SK-N-SH (cell line): ENCODE measurements at regions not wholly inside any gene's neighbourhood (a gene's known extent, or its start where the extent isn't known, plus 50 kb on each side); places are given as distances from the start of the nearest gene placed in this dataset.

Source experiments
- CTCF ChIA-PET: fragments of 300-600, 350-600 bp; formaldehyde crosslinking; extraction: SDS; loops from one replicate; lab custom pipeline; 2021; lab: Yijun Ruan, JAX
- POLR2A ChIA-PET: fragments of 350-600 bp; sonication (Branson Sonifier 250); formaldehyde crosslinking; extraction: SDS; loops from one replicate; lab custom pipeline; 2020; ENCODE audit warnings: antibody characterized with exemption, inconsistent platforms; lab: Yijun Ruan, JAX
- DNase-seq: peaks from one replicate; pipeline ENCODE4 v3.0.0; 2012
- H2AFZ ChIP-seq: fragments of 200-600 bp; sonication (generic); 2 replicates; pipeline ENCODE4 v1.8.1; 2016; ENCODE audit warnings: antibody characterized with exemption, mild to moderate bottlenecking, low read depth
- H3F3A ChIP-seq: fragments of 200-600 bp; sonication (generic); replicated peaks from 2 replicates; pipeline ENCODE3; 2016; ENCODE audit warnings: antibody characterized with exemption, mild to moderate bottlenecking; ENCODE audit not compliant: insufficient read depth
- H3K27ac ChIP-seq, 2 experiments: fragments of 200-500 bp in 1 of 2; fragments of 200-600 bp in 1 of 2; sonication (Bioruptor generic) in 1 of 2; sonication (generic), shearing (Covaris generic) in 1 of 2; 2 replicates each; pipeline versions ENCODE4 v1.5.1 to v1.6.1; 2014 to 2016; ENCODE audit warnings: low read depth in 2 of 2, inconsistent platforms in 1 of 2, low read length in 1 of 2, mild to moderate bottlenecking in 1 of 2, mixed read lengths in 1 of 2
- H3K27me3 ChIP-seq: fragments of 200-600 bp; sonication (generic), shearing (Covaris generic); 2 replicates; pipeline ENCODE4 v1.6.1; 2016; ENCODE audit warnings: mixed run types; ENCODE audit not compliant: insufficient read depth
- H3K36me3 ChIP-seq, 2 experiments: fragments of 200-500 bp in 1 of 2; fragments of 200-600 bp in 1 of 2; sonication (Bioruptor generic) in 1 of 2; sonication (generic) in 1 of 2; replicated peaks in 1 of 2; 2 replicates each; pipeline versions ENCODE3 to v1.5.1; 2014 to 2016; ENCODE audit warnings: low read length in 1 of 2, mild to moderate bottlenecking in 1 of 2; ENCODE audit not compliant: insufficient read depth in 2 of 2, control insufficient read depth in 1 of 2
- H3K4me1 ChIP-seq, 2 experiments: fragments of 200-500 bp in 1 of 2; fragments of 200-600 bp in 1 of 2; sonication (Bioruptor generic) in 1 of 2; sonication (generic), shearing (Covaris generic) in 1 of 2; 2 replicates each; pipeline versions ENCODE4 v1.5.1 to v1.6.1; 2014 to 2016; ENCODE audit warnings: low read depth in 1 of 2, low read length in 1 of 2, mixed run types in 1 of 2; ENCODE audit not compliant: insufficient read depth in 2 of 2, control insufficient read depth in 1 of 2
- H3K4me2 ChIP-seq: fragments of 200-600 bp; sonication (generic), shearing (Covaris generic); 2 replicates; pipeline ENCODE4 v1.6.1; 2017; ENCODE audit warnings: mixed run types
- H3K4me3 ChIP-seq, 2 experiments: fragments of 200-500 bp in 1 of 2; fragments of 200-600 bp in 1 of 2; sonication (Bioruptor generic) in 1 of 2; sonication (generic), shearing (Covaris generic) in 1 of 2; 2 replicates each; pipeline versions ENCODE4 v1.5.1 to v1.8.1; 2014 to 2016; ENCODE audit warnings: low read depth in 2 of 2, inconsistent platforms in 1 of 2, low read length in 1 of 2, mild to moderate bottlenecking in 1 of 2, mixed read lengths in 1 of 2, moderate library complexity in 1 of 2
- H3K79me2 ChIP-seq: fragments of 200-600 bp; sonication (generic); 2 replicates; pipeline ENCODE4 v1.8.1; 2017; ENCODE audit warnings: mild to moderate bottlenecking; ENCODE audit not compliant: insufficient read depth
- H3K9ac ChIP-seq: fragments of 200-600 bp; sonication (generic); 2 replicates; pipeline ENCODE4 v1.6.1; 2017; ENCODE audit warnings: mixed run types
- H3K9me2 ChIP-seq: fragments of 200-600 bp; sonication (generic); 2 replicates; pipeline ENCODE4 v1.6.1; 2017; ENCODE audit warnings: mixed run types
- H3K9me3 ChIP-seq: fragments of 200-600 bp; sonication (generic); 2 replicates; pipeline ENCODE4 v1.6.1; 2017; ENCODE audit warnings: mixed run types, mild to moderate bottlenecking, moderate library complexity
- H4K20me1 ChIP-seq: fragments of 200-600 bp; sonication (generic); 2 replicates; pipeline ENCODE4 v1.6.1; 2017; ENCODE audit warnings: mild to moderate bottlenecking, mixed run types; ENCODE audit not compliant: insufficient read depth
- EZH2phosphoT487 ChIP-seq: fragments of 200-600 bp; sonication (generic); IDR thresholded peaks from 2 replicates; pipeline ENCODE4 v1.6.1; 2017; ENCODE audit warnings: low read depth, mixed run types, mild to moderate bottlenecking, antibody characterized with exemption, moderate library complexity, borderline replicate concordance
- FOSL2 ChIP-seq: IDR thresholded peaks from 2 replicates; pipeline ENCODE4 v1.4.0; 2012; ENCODE audit warnings: low read depth, mild to moderate bottlenecking, moderate library complexity, borderline replicate concordance
- FOXM1 ChIP-seq: IDR thresholded peaks from 2 replicates; pipeline ENCODE4 v1.4.0; 2012; ENCODE audit warnings: low read depth, mild to moderate bottlenecking
- GABPA ChIP-seq: IDR thresholded peaks from 2 replicates; pipeline ENCODE4 v1.4.0; 2012; ENCODE audit warnings: low read depth, mild to moderate bottlenecking
- JUND ChIP-seq: IDR thresholded peaks from 2 replicates; pipeline ENCODE4 v1.4.0; 2012
- MXI1 ChIP-seq: IDR thresholded peaks from 2 replicates; pipeline ENCODE4 v1.6.1; 2012; ENCODE audit warnings: mild to moderate bottlenecking, low read depth, low read length, improper control_type of control experiment
- NRF1 ChIP-seq: IDR thresholded peaks from 2 replicates; pipeline ENCODE4 v1.6.1; 2012; ENCODE audit warnings: low read depth, mild to moderate bottlenecking, low read length
- POLR2AphosphoS5 ChIP-seq: IDR thresholded peaks from 2 replicates; pipeline ENCODE4 v1.6.1; 2012; ENCODE audit warnings: low read depth, low read length
- RAD21 ChIP-seq: IDR thresholded peaks from 2 replicates; pipeline ENCODE4 v1.6.1; 2012; ENCODE audit warnings: mild to moderate bottlenecking, low read length
- RCOR1 ChIP-seq: fragments of 150-350 bp; IDR thresholded peaks from 2 replicates; pipeline ENCODE4 v1.6.1; 2017; ENCODE audit warnings: antibody characterized with exemption, low read length
- RFX5 ChIP-seq: IDR thresholded peaks from 2 replicates; pipeline ENCODE4 v1.6.1; 2012; ENCODE audit warnings: mild to moderate bottlenecking, improper control_type of control experiment, low read length
- RXRA ChIP-seq: IDR thresholded peaks from 2 replicates; pipeline ENCODE4 v1.4.0; 2012; ENCODE audit warnings: low read depth, mild to moderate bottlenecking, borderline replicate concordance
- SIN3A ChIP-seq: IDR thresholded peaks from 2 replicates; pipeline ENCODE4 v1.6.1; 2012; ENCODE audit warnings: low read depth, mild to moderate bottlenecking, low read length, moderate library complexity, borderline replicate concordance
- SMC3 ChIP-seq: IDR thresholded peaks from 2 replicates; pipeline ENCODE4 v1.6.1; 2012; ENCODE audit warnings: low read depth, low read length, improper control_type of control experiment
- YY1 ChIP-seq: IDR thresholded peaks from 2 replicates; pipeline ENCODE4 v1.4.0; 2012; ENCODE audit warnings: low read depth, mild to moderate bottlenecking
- WGBS: methylation state at CpG from one replicate; pipeline ENCODE4 v1.1.6; 2017; ENCODE audit warnings: low lambda C conversion rate; 5-methylcytosine and 5-hydroxymethylcytosine counted together
- TF ChIP-seq, protein P1 (sequence below): IDR thresholded peaks from 2 replicates; pipeline ENCODE4 v1.4.0; 2012; ENCODE audit warnings: low read depth, borderline replicate concordance
- TF ChIP-seq, protein P2 (sequence below): IDR thresholded peaks from 2 replicates; pipeline ENCODE4 v1.6.1; 2012; ENCODE audit warnings: mild to moderate bottlenecking, low read depth, low read length, moderate library complexity

DNA sequence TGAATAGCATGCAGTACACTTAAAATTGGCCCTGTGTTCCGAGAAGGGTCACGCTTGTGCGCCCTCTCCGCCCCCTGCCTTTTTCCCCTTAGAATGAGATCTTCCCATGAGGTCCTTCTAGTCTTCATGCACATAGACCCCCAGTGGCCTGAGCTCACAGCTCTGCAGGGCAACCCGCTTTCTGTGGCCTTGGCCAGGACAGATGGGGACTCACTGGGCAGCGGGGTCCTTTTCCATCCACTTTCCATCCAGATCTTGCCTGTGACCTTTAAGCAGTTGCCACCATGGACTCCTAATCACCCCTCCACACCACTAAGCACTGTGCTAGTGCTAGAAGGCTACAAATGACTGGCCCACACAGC is 244.4 kb downstream of the UACA start:
- POLR2A ChIA-PET = no interaction called here
- H3K27me3 ChIP-seq = no peaks in the 10 kb centered on the region
- CTCF ChIA-PET = no interaction called here
- H2AFZ ChIP-seq = no peak overlapping the region
- WGBS = 90% methylated on average over 3 of the region's 6 CpGs
- H4K20me1 ChIP-seq = no peaks in the 10 kb centered on the region
- TF ChIP-seq SMC3 (no peak), RFX5 (no peak), SIN3A (no peak), FOSL2 (no peak), POLR2AphosphoS5 (no peak), RCOR1 (no peak), FOXM1 (no peak), JUND (no peak), MXI1 (no peak), EZH2phosphoT487 (no peak), GABPA (no peak), NRF1 (no peak), YY1 (no peak), RAD21 (no peak), RXRA (no peak)
- TF ChIP-seq, protein P1, sequence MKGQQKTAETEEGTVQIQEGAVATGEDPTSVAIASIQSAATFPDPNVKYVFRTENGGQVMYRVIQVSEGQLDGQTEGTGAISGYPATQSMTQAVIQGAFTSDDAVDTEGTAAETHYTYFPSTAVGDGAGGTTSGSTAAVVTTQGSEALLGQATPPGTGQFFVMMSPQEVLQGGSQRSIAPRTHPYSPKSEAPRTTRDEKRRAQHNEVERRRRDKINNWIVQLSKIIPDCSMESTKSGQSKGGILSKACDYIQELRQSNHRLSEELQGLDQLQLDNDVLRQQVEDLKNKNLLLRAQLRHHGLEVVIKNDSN = no peak
- TF ChIP-seq, protein P2, sequence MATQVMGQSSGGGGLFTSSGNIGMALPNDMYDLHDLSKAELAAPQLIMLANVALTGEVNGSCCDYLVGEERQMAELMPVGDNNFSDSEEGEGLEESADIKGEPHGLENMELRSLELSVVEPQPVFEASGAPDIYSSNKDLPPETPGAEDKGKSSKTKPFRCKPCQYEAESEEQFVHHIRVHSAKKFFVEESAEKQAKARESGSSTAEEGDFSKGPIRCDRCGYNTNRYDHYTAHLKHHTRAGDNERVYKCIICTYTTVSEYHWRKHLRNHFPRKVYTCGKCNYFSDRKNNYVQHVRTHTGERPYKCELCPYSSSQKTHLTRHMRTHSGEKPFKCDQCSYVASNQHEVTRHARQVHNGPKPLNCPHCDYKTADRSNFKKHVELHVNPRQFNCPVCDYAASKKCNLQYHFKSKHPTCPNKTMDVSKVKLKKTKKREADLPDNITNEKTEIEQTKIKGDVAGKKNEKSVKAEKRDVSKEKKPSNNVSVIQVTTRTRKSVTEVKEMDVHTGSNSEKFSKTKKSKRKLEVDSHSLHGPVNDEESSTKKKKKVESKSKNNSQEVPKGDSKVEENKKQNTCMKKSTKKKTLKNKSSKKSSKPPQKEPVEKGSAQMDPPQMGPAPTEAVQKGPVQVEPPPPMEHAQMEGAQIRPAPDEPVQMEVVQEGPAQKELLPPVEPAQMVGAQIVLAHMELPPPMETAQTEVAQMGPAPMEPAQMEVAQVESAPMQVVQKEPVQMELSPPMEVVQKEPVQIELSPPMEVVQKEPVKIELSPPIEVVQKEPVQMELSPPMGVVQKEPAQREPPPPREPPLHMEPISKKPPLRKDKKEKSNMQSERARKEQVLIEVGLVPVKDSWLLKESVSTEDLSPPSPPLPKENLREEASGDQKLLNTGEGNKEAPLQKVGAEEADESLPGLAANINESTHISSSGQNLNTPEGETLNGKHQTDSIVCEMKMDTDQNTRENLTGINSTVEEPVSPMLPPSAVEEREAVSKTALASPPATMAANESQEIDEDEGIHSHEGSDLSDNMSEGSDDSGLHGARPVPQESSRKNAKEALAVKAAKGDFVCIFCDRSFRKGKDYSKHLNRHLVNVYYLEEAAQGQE = no peak
- H3K36me3 ChIP-seq = no peaks in the 10 kb centered on the region
- H3K4me3 ChIP-seq = no peak overlapping the region
- no peak overlapping the region for H3K27ac ChIP-seq
- H3K4me1 ChIP-seq = peaks cover 0 to 12% of the 10 kb centered on the region in 2 experiments; a peak in 1 of 4 replicates
- no peak for DNase-seq
- no peaks in the 10 kb centered on the region for H3K9me2 ChIP-seq
- no peaks in the 10 kb centered on the region for H3F3A ChIP-seq
- no peaks in the 10 kb centered on the region for H3K79me2 ChIP-seq
- no peaks in the 10 kb centered on the region for H3K9me3 ChIP-seq
- no peak overlapping the region for H3K4me2 ChIP-seq
- H3K9ac ChIP-seq = no peak overlapping the region
